Mammary epithelial cell (primary cell): ENCODE measurements at regions not wholly inside any gene's neighbourhood (a gene's known extent, or its start where the extent isn't known, plus 50 kb on each side); places are given as distances from the start of the nearest gene placed in this dataset.

Experiments used
- EZH2 ChIP-seq: IDR thresholded peaks from 2 replicates; pipeline ENCODE4 v1.6.1; 2012; ENCODE audit warnings: low read length, inconsistent platforms, borderline replicate concordance
- TF ChIP-seq, protein P1 (sequence below), 2 donors: IDR thresholded peaks in 1 of 2; conservative IDR thresholded peaks in 1 of 2; 2 replicates each; pipeline ENCODE4 v1.5.1; 2011 to 2012; ENCODE audit warnings: inconsistent platforms in 2 of 2, low read length in 2 of 2, mild to moderate bottlenecking in 2 of 2, control low read depth in 1 of 2, low read depth in 1 of 2; ENCODE audit not compliant: insufficient read depth in 1 of 2; ENCODE audit errors: extremely low read depth in 1 of 2

DNA sequence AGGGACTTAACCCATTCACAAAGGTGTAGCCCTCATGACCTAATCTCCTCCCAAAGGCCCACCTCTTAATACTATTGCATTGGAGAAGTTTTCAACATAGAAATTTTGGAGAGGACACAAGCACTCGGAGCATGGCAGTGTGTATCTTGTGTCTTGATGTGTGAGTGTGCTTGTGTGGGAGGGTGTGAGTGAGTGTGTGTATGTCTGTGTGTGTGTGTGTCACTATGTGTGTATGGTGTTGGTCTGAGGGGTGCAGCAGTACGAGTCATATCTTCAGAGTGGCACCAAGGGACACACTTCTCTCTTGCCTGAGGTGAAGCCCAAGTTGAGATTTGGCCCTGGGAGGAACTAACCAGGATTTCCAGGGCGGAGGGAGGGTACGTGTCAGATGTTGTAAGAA is 73.7 kb downstream of the NAV1 start:
- TF ChIP-seq EZH2 = no peak
- TF ChIP-seq, protein P1, sequence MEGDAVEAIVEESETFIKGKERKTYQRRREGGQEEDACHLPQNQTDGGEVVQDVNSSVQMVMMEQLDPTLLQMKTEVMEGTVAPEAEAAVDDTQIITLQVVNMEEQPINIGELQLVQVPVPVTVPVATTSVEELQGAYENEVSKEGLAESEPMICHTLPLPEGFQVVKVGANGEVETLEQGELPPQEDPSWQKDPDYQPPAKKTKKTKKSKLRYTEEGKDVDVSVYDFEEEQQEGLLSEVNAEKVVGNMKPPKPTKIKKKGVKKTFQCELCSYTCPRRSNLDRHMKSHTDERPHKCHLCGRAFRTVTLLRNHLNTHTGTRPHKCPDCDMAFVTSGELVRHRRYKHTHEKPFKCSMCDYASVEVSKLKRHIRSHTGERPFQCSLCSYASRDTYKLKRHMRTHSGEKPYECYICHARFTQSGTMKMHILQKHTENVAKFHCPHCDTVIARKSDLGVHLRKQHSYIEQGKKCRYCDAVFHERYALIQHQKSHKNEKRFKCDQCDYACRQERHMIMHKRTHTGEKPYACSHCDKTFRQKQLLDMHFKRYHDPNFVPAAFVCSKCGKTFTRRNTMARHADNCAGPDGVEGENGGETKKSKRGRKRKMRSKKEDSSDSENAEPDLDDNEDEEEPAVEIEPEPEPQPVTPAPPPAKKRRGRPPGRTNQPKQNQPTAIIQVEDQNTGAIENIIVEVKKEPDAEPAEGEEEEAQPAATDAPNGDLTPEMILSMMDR (conservative IDR thresholded peaks at IDR 0.05 in 1 of 2, IDR thresholded peaks at IDR 0.05 in 1 of 2; ENCODE audit: extremely low read depth in 1 of 2, insufficient read depth in 1 of 2, low read depth in 1 of 2, low read length in 2 of 2) = no peak
